ENCODE measurements at regions not wholly inside any gene's neighbourhood (a gene's known extent, or its start where the extent isn't known, plus 50 kb on each side); places are given as distances from the start of the nearest gene placed in this dataset.

DNA sequence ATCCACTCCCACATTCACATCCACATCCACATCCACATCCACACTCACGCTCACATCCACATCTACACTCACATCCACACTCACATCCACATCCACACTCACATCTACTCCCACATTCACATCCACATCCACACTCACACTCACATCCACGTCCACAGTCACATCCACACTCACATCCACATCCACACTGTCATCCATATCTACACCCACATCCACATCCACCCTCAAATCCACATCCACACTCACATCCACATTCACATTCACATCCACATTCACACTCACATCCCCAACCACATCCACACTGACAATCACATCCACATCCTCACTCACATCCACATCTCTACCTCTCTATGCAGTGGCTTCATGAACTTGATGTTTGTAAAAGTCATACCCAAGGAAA is 190.5 kb downstream of the IRX1 start:
- TF ChIP-seq, protein P1, sequence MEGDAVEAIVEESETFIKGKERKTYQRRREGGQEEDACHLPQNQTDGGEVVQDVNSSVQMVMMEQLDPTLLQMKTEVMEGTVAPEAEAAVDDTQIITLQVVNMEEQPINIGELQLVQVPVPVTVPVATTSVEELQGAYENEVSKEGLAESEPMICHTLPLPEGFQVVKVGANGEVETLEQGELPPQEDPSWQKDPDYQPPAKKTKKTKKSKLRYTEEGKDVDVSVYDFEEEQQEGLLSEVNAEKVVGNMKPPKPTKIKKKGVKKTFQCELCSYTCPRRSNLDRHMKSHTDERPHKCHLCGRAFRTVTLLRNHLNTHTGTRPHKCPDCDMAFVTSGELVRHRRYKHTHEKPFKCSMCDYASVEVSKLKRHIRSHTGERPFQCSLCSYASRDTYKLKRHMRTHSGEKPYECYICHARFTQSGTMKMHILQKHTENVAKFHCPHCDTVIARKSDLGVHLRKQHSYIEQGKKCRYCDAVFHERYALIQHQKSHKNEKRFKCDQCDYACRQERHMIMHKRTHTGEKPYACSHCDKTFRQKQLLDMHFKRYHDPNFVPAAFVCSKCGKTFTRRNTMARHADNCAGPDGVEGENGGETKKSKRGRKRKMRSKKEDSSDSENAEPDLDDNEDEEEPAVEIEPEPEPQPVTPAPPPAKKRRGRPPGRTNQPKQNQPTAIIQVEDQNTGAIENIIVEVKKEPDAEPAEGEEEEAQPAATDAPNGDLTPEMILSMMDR (IDR thresholded peaks at IDR 0.05): no peak
- no peak for TF ChIP-seq EZH2 (IDR thresholded peaks at IDR 0.05; ENCODE audit: borderline replicate concordance, insufficient read depth, low read depth, low read length, poor library complexity, severe bottlenecking)
